ENCODE measurements at regions not wholly inside any gene's neighbourhood (a gene's known extent, or its start where the extent isn't known, plus 50 kb on each side); places are given as distances from the start of the nearest gene placed in this dataset.
"Not testable (repeated sequence)": the region's sequence is repeated elsewhere in the genome, so short reads cannot be mapped to it uniquely, and the experiment has no call there.

DNA sequence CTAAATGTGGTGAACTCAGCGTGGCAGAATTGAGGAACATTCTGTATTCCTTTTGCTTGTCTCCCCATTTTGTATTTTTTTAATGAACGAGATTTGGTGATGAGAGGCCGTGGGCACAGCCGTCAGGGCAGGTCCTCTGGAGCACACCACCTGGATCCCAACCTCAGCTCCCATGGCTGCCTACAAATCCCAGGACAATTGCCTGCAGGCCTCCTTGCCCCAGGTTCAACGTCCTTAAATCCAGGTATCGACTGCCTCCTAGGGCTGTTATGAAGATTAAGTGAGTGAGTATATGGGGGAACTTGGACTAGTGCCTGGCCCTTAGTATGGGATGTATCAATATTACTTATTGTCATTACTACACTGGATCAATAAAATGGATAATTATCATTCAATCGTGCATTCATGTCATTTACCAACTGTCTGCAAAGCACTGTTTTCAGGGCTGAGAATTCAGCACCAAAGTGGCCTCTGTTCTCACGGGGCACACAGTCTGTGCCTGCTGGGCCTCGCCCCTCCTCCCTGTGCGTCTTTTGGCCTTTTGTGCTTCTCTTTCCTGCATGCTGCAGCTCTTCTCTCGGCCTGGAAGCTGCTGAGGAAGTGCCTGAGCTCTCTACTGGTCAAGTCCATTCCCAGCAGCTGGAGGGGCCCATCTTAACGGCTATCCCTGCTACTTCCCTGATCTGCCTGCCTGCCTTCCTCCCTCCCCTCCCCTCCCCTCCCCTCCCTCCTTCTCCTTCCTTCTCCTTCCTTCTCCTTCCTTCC is 1343.7 kb downstream of the BRD1 start:
- no peak for DNase-seq

GRCh38 chr22:48482771-48483170 is 1344.9 kb downstream of the BRD1 start:
- DNase-seq = no peak

DNA sequence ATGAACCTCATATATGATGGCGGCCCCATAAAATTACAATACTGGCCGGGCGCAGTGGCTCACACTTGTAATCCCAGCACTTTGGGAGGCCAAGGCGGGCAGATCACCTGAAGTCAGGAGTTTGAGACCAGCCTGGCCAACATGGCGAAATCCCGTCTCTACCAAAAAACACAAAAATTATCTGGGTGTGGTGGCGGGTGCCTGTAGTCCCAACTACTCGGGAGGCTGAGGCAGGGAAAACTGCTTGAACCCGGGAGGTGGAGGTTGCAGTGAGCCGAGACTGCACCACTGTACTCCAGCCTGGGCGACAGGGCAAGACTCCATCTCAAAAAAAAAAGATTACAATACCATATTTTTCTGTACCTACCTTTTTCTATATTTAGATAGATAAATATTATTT is 1345.5 kb downstream of the BRD1 start:
- DNase-seq = not testable (repeated sequence)

DNA sequence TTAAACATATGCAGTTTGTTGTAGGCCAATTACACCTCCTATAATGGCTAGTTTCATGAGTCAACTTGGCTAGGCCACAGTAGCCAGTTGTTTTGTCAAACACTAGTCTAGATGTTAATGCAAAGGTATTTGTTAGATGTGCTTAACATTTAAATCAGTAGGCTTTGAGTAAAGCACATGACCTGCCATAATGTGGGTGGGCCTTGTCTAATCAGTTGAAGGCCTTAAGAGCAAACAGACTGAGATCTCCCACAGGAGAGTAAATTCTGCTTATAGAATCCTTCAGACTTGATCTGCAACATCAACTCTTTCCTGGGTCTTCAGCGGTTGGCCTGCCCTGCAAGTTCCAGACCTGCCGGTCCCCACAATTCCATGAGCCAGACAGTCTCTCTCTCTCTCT is 1345.9 kb downstream of the BRD1 start:
- no peak for DNase-seq

DNA sequence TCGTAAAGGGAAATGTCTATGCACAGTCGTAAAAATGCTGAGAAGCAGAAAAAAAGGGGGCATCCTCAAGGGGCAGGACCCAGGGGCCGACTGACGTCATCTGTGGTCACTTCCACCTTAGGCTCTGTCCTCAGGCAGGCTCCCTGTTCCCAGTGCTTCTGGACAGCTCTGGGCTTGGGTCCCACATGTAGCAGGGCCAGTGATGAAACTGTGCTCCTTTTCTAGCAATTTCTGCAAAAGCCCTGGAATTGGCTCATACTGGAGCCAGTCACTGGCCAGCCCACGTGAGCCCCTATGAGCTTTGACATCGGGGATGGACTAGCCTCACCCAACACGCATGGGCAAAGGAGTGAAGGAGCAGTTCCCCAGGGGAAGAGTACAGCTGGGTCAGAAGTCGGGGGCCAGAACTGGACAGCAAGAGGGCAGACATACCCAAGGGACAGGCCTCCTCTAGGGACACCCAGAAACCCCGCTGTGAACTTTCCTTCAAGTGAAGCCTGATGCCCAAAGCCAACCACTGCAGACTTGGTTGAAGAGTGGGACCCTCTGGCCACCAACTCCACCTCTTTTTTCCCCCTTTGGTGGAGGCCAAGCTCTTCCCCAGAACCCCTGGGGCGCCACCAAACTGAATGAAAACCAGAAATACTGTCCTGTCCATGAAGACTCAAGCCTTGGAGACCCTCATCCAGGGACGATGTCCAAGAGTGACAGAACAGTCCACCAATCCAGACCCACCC is 1349.0 kb downstream of the BRD1 start:
- no peak for DNase-seq

- no peak for DNase-seq
These were observed 1349.5 kb downstream of the BRD1 start for GRCh38 chr22:48478124-48478523.

DNA sequence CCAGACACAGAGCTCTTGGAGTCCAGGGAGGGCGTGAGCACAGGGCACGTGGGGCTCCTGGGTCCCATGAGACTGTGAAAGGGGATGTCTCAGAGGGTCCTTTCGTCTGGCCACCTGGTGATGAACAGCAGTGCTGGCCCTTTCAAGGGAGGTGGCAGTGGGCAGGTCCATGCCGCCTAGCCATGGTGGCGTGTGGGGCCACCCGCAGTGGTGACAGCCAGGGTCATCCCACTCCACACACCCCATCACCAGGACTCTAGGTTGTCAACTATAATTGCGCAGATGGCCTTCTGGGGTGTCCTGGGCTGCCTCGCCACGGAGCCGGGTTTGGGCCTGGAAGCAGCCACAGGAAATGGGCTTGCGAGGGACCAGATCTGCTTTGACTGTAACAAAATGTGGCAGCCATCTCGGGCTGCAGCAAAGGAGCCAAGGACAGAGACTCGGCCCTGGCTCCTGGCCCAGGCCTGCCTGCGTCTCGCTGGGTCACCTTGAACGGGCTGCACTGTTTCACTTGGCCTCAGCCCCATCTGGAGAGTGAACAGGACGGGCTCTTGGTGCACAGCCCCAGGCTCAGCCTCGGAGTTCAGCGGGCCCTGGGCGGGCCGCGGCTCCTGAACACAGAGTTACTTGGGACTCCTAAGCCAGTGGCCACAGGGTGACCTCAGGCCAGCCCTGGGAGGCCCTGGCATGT is 1350.5 kb downstream of the BRD1 start:
- DNase-seq = no peak

GRCh38 chr22:48476577-48476976 is 1351.1 kb downstream of the BRD1 start:
- no peak for DNase-seq

GRCh38 chr22:48475661-48476345 is 1351.9 kb downstream of the BRD1 start:
- DNase-seq = no peak

DNA sequence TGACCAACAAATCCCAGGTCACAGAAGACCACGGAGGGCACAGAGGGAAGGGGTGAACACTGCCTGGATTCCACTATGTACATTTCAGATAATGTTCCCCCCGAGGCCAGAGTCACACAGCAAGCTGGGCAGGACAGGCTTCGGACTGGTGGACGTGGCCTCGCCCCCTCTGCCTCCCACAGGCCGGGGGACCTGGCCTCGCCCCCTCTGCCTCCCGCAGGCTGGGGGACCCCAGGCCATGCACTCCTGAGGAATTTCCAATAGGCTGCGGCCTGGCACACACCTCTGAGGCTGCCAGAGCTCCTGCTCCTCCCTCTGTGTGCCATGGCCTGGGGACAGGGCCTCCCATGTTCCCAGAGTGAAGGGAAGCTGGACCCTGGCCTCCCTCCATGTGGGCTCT is 1352.8 kb downstream of the BRD1 start:
- DNase-seq = no peak

DNA sequence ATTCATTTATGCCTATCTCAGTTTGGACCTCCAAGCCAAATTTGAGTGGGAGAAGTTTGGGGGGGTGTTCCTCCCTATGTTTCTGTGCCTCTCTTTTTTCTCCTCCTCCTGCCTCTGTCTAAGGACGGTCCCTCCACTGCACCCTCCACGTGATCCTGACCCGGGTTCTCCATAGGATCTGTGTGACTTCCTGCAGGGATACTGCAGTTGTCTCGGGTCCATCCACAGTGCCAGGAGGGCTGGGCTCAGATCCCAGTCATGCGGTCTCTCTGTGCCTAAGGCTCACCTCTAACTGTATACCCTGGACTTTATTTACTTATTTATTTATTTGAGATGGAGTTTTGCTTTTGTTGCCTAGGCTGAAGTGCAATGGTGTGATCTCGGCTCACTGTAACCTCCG is 1354.5 kb downstream of the BRD1 start:
- no peak for DNase-seq

DNA sequence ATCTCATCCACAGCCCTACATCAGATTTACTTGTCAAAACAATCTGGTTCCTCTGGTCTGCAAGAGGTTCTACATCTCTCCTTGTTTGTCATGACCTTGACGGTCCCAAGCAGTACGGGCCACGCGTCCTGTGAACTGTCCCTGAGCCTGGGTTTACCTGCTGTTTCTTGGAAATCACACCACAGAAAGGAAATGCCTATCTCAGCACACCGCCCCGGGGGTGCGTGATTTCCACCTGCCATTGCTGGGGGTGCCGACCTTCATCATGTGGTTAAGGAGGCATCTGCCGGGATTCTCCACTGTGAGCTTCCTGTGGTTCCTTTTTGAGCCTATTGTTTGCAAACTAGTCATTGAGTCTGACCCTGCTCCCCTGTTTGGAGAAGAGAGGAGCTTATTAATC is 1363.4 kb downstream of the BRD1 start:
- DNase-seq = no peak

DNA sequence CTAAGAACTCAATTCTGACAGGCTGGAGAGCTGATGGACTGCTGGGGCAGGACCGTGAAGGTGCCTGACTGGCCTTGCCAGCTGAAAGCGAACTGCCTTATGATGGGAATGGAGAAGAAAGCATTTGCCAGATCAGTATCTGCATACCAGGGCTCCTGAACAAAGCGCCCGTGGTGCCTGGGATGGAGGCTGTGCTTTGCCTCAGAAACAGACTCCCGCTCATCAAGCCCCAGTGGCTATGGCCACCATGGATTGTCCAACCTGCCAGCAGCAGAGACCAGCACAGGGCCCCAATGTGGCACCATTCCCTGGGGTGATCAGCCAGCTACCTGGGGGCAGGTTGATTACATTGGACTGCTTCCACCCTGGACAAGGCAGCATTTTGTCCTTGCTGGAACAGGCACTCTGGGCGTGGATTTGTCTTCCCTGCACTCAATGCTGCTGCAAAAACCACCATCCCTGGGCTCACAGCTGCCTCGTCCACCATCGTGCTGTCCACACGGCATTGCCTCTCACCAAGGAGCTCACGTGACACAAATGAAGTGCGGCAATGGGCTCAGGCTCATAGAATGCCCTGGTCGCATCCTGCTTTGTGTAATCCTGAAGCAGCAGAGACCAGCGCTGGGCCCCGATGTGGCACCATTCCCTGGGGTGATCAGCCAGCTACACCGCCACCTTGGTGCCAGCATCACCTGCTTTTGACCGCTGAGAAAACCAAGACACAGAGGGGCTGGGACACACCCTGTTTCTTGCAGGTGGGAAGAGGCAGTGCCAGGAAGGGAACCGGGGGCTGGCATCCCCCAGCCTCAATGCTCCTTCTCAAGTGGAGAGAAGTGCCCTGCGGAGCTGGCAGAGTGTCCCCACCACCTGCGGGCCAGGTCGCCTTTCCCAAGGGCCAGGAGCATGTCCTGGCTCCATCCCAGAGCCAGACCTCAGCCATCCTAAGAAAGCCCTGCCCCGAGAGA is 1367.5 kb downstream of the BRD1 start:
- no peak for DNase-seq

- no peak for DNase-seq
These were observed 1368.4 kb downstream of the BRD1 start for GRCh38 chr22:48459259-48459658.

- no peak for DNase-seq
These were observed 1371.2 kb downstream of the BRD1 start for GRCh38 chr22:48456449-48456848.

GRCh38 chr22:48453751-48454485 is 1373.8 kb downstream of the BRD1 start:
- no peak for DNase-seq

DNA sequence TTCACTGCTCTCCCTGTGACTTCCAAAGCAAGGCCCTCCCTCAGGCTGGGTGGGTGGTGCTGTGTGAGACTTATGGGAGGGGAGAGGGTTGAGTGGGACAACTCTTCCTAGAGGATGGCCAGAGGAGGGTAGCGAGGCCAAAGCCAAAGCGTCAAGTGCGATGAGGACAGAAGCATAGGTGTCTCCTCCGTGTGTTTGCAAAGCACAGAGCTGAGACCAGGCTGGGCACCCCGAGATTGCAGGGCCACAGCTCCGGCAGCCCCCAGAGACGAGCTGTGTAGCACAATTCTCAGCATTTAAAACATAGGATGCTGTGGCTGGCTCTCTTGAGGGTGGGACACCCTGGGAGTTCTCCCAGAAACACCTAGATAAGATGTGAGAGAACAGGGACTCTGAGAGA is 1374.5 kb downstream of the BRD1 start:
- no peak for DNase-seq

- no peak for DNase-seq
These were observed 1374.9 kb downstream of the BRD1 start for GRCh38 chr22:48452766-48453165.

GRCh38 chr22:48451891-48452290 is 1375.8 kb downstream of the BRD1 start:
- no peak for DNase-seq

GRCh38 chr22:48450188-48450825 is 1377.4 kb downstream of the BRD1 start:
- no peak for DNase-seq
